ENCODE measurements at regions not wholly inside any gene's neighbourhood (a gene's known extent, or its start where the extent isn't known, plus 50 kb on each side); places are given as distances from the start of the nearest gene placed in this dataset.

DNA sequence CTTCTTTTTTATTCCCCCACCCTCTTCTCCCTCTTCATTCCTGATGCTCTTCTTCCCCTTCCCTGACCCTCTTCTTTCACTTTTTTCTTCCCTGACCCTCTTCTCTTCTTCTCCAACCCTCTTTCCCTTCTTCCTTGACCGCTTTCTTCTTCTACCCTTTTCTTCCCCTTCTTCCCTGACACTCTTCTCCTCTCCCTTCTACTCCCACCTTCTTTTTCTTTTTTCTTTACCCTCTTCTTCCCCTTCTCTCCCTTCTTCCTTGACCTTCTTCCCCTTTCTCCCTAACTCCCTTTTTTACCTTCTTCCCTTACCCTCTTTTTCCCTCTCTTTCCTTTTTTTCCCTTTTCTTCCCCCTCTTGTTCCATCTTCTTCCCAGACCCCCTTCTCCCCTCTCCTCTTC, 931.3 kb downstream of the UQCRFS1 start:
- TF ChIP-seq CTCF (IDR thresholded peaks at IDR 0.05): no peak
- no peak for TF ChIP-seq POLR2A (IDR thresholded peaks at IDR 0.05)
